GM12878 (cell line): ENCODE measurements at regions not wholly inside any gene's neighbourhood (a gene's known extent, or its start where the extent isn't known, plus 50 kb on each side); places are given as distances from the start of the nearest gene placed in this dataset.

Experiments used
- ATAC-seq: fragments of 200-7000 bp; cut with Tn5 transposase; 3 replicates; pipeline ENCODE4 v1.9.1; 2020; ENCODE audit warnings: mild to moderate bottlenecking, moderate library complexity
- BruUV-seq: library from RNA; stranded (reverse); fragments of 400-500 nt; replicated peaks from 2 replicates; lab custom pipeline; 2021; lab: Mats Ljungman, UMichigan
- CTCF ChIA-PET: fragments of 300-600 bp; sonication (Branson Sonifier 250); formaldehyde crosslinking; extraction: SDS; loops from one replicate; lab custom pipeline; 2021; ENCODE audit warnings: inconsistent platforms; lab: Yijun Ruan, JAX
- POLR2A ChIA-PET: fragments of 350-600 bp; formaldehyde crosslinking; extraction: SDS; loops from one replicate; lab custom pipeline; 2021; ENCODE audit warnings: inconsistent platforms; lab: Charles Lee
- RAD21 ChIA-PET: fragments of 300-600 bp; sonication (Branson Sonifier 250); formaldehyde crosslinking; loops from one replicate; lab custom pipeline; 2023; ENCODE audit warnings: antibody characterized with exemption; ENCODE audit not compliant: unreplicated experiment; lab: Charles Lee
- SMC1A ChIA-PET: fragments of 300-600 bp; sonication (Branson Sonifier 250); formaldehyde crosslinking; loops from one replicate; lab custom pipeline; 2023; ENCODE audit not compliant: unreplicated experiment, uncharacterized antibody; lab: Charles Lee
- DNase-seq: peaks from one replicate; pipeline ENCODE4 v3.0.0-alpha.2; 2011; ENCODE audit warnings: low read depth, low spot score
- FAIRE-seq: peaks from 3 replicates; lab custom pipeline; 2011; peaks lifted over from hg19 to GRCh38; lab: Jason Lieb, UNC
- H2AFZ ChIP-seq: 2 replicates; pipeline ENCODE4 v1.6.0; 2011; ENCODE audit warnings: low read depth, low read length, control low read depth; ENCODE audit not compliant: control insufficient read depth
- H3K27ac ChIP-seq: 2 replicates; pipeline ENCODE4 v1.5.1; 2011; ENCODE audit warnings: control low read depth; ENCODE audit not compliant: control insufficient read depth, insufficient read depth
- H3K27me3 ChIP-seq, 2 experiments: replicated peaks in 1 of 2; 2 replicates each; pipeline versions ENCODE4 v1.6.0 to v1.6.1; 2011; ENCODE audit warnings: low read length in 1 of 2; ENCODE audit not compliant: control insufficient read depth in 2 of 2, insufficient read depth in 2 of 2
- H3K36me3 ChIP-seq, 2 experiments: 2 replicates each; pipeline ENCODE4 v1.5.1; 2011; ENCODE audit warnings: low read length in 1 of 2; ENCODE audit not compliant: control insufficient read depth in 2 of 2, insufficient read depth in 2 of 2
- H3K4me1 ChIP-seq: 2 replicates; pipeline ENCODE4 v1.6.1; 2011; ENCODE audit warnings: mild to moderate bottlenecking, low read length, moderate library complexity, mixed read lengths; ENCODE audit not compliant: control insufficient read depth, insufficient read depth
- H3K4me2 ChIP-seq: 2 replicates; pipeline ENCODE4 v1.6.0; 2011; ENCODE audit warnings: control low read depth; ENCODE audit not compliant: control insufficient read depth, insufficient read depth
- H3K4me3 ChIP-seq: fragments of 200-600 bp; sonication (generic); 2 replicates; pipeline ENCODE4 v1.5.1; 2016
- H3K79me2 ChIP-seq: 2 replicates; pipeline ENCODE4 v1.6.0; 2011; ENCODE audit warnings: low read length; ENCODE audit not compliant: control insufficient read depth, insufficient read depth
- H3K9ac ChIP-seq: 2 replicates; pipeline ENCODE4 v1.8.0; 2011; ENCODE audit warnings: low read length, control low read depth, mixed read lengths; ENCODE audit not compliant: control insufficient read depth, insufficient read depth
- H3K9me3 ChIP-seq: replicated peaks from 3 replicates; pipeline ENCODE4 v1.5.1; 2011; ENCODE audit warnings: mild to moderate bottlenecking, low read length; ENCODE audit not compliant: control insufficient read depth, insufficient read depth
- H4K20me1 ChIP-seq: 2 replicates; pipeline ENCODE4 v1.6.0; 2011; ENCODE audit not compliant: control insufficient read depth, insufficient read depth
- CBFB ChIP-seq: IDR thresholded peaks from 2 replicates; pipeline ENCODE4 v1.6.1; 2016; ENCODE audit warnings: antibody characterized with exemption, low read depth
- CBX5 ChIP-seq: sonication (generic); IDR thresholded peaks from 2 replicates; pipeline ENCODE4 v1.6.1; 2016; ENCODE audit warnings: low read depth, moderate library complexity, mild to moderate bottlenecking, inconsistent platforms
- CHD2 ChIP-seq: IDR thresholded peaks from 2 replicates; pipeline ENCODE4 v1.6.1; 2011; ENCODE audit warnings: low read depth, low read length, improper control_type of control experiment, borderline replicate concordance
- CHD4 ChIP-seq: fragments of 200-600 bp; sonication (generic); IDR thresholded peaks from 2 replicates; pipeline ENCODE4 v1.6.1; 2016; ENCODE audit warnings: mild to moderate bottlenecking
- EGR1 ChIP-seq, 2 experiments: IDR thresholded peaks; 1 replicate in 1 of 2; 2 replicates in 1 of 2; pipeline ENCODE4 v1.6.1; 2011 to 2012; ENCODE audit warnings: low read depth in 2 of 2, low read length in 2 of 2, borderline replicate concordance in 1 of 2, mild to moderate bottlenecking in 1 of 2, moderate library complexity in 1 of 2
- ESRRA ChIP-seq: IDR thresholded peaks from 2 replicates; pipeline ENCODE4 v1.6.1; 2012; ENCODE audit warnings: mild to moderate bottlenecking, low read length, improper control_type of control experiment
- FOXK2 ChIP-seq: fragments of 450-650 bp; IDR thresholded peaks from 2 replicates; pipeline ENCODE4 v1.6.1; 2017; ENCODE audit warnings: mild to moderate bottlenecking, moderate library complexity
- KAT2A ChIP-seq: conservative IDR thresholded peaks from 2 replicates; pipeline ENCODE4 v1.6.1; 2011; ENCODE audit warnings: low read depth, low read length; ENCODE audit not compliant: control insufficient read depth
- MLLT1 ChIP-seq: fragments of 450-650 bp; IDR thresholded peaks from 2 replicates; pipeline ENCODE4 v1.6.1; 2016; ENCODE audit warnings: mild to moderate bottlenecking
- NFIC ChIP-seq: IDR thresholded peaks from 2 replicates; pipeline ENCODE4 v1.6.1; 2012; ENCODE audit warnings: low read depth, mild to moderate bottlenecking, inconsistent platforms, low read length, moderate library complexity
- NFYB ChIP-seq: IDR thresholded peaks from 2 replicates; pipeline ENCODE4 v1.6.1; 2011; ENCODE audit warnings: low read depth, mild to moderate bottlenecking, low read length, improper control_type of control experiment, moderate library complexity; ENCODE audit not compliant: insufficient read depth
- NR2C1 ChIP-seq: fragments of 450-650 bp; IDR thresholded peaks from 2 replicates; pipeline ENCODE4 v1.6.1; 2017; ENCODE audit warnings: antibody characterized with exemption, mild to moderate bottlenecking, moderate library complexity
- PBX3 ChIP-seq: IDR thresholded peaks from 2 replicates; pipeline ENCODE4 v1.6.1; 2011; ENCODE audit warnings: mild to moderate bottlenecking, low read depth, low read length, moderate library complexity; ENCODE audit not compliant: insufficient replicate concordance
- SPI1 ChIP-seq: IDR thresholded peaks from 2 replicates; pipeline ENCODE4 v1.6.1; 2011; ENCODE audit warnings: low read depth, mild to moderate bottlenecking, low read length, moderate library complexity, borderline replicate concordance; ENCODE audit not compliant: insufficient read depth
- ZBTB4 ChIP-seq: fragments of 450-650 bp; formaldehyde crosslinking; IDR thresholded peaks from 2 replicates; pipeline ENCODE4 v1.4.0; 2022; ENCODE audit warnings: mild to moderate bottlenecking, moderate library complexity
- ZZZ3 ChIP-seq: IDR thresholded peaks from 2 replicates; pipeline ENCODE4 v1.6.1; 2011; ENCODE audit warnings: low read depth; ENCODE audit not compliant: control insufficient read depth, insufficient read length
- WGBS: methylation state at CpG from one replicate; pipeline ENCODE4 v1.1.6; 2016; ENCODE audit warnings: low lambda C conversion rate; ENCODE audit not compliant: insufficient replicate concordance, insufficient coverage; ENCODE audit errors: missing lambda C conversion rate; 5-methylcytosine and 5-hydroxymethylcytosine counted together
- in situ Hi-C: fragments of 300-500 bp; cut with MboI; formaldehyde crosslinking; loops from 9 replicates; pipeline ENCODE4 v1.14.3; 2018; ENCODE audit warnings: mixed read lengths
- intact Hi-C: fragments of 100-400 bp; cut with micrococcal nuclease; formaldehyde crosslinking; loops from one replicate; pipeline ENCODE4 v1.14.2; 2022; ENCODE audit not compliant: unreplicated experiment

- TF ChIP-seq ZBTB4 (CRISPR knock-in tag) = no peak
- no peak for TF ChIP-seq SPI1
- no peak for TF ChIP-seq NFIC
- no peak for TF ChIP-seq ESRRA
- no peak for TF ChIP-seq CHD2
- TF ChIP-seq KAT2A = no peak
- no peak for TF ChIP-seq FOXK2
- TF ChIP-seq EGR1 (IDR thresholded peaks at IDR 0.05; ENCODE audit: borderline replicate concordance in 1 of 2, low read depth in 2 of 2, low read length in 2 of 2) = no peak
- no peak for TF ChIP-seq CHD4
These were observed 903.7 kb downstream of the TDRD15 start (continued) for GRCh38 chr2:22027345-22028005.

- Histone ChIP-seq H2AFZ (no peak overlapping the region), H4K20me1 (no peaks in the 10 kb centered on the region), H3K9me3 (no peaks in the 10 kb centered on the region), H3K4me1 (no peaks in the 10 kb centered on the region), H3K4me3 (no peak overlapping the region), H3K36me3 (no peaks in the 10 kb centered on the region), H3K79me2 (no peaks in the 10 kb centered on the region), H3K27ac (no peak overlapping the region), H3K4me2 (no peak overlapping the region), H3K27me3 (no peaks in the 10 kb centered on the region), H3K9ac (no peak overlapping the region)
- SMC1A ChIA-PET = no interaction called here
- DNase-seq (no peak), ATAC-seq (no peak), FAIRE-seq (no peak)
- 0% methylated on average over 1 of the region's 1 CpG for WGBS
- POLR2A ChIA-PET = no interaction called here
- CTCF ChIA-PET = no interaction called here
- intact Hi-C loops = no loop called here
- TF ChIP-seq CBX5 = no peak
- TF ChIP-seq NR2C1 = no peak
- TF ChIP-seq PBX3 = no peak
- no peak for TF ChIP-seq CBFB
- TF ChIP-seq ZZZ3 = no peak
- no peak for TF ChIP-seq NFYB
- no peak for TF ChIP-seq MLLT1
- BruUV-seq = no TSS peak
- RAD21 ChIA-PET = no interaction called here
- in situ Hi-C loops = no loop called here
These were observed 911.6 kb downstream of the TDRD15 start for GRCh38 chr2:22035361-22035830.
